Gastrocnemius medialis (tissue), 4 donors: ENCODE measurements at regions not wholly inside any gene's neighbourhood (a gene's known extent, or its start where the extent isn't known, plus 50 kb on each side); places are given as distances from the start of the nearest gene placed in this dataset.

Source experiments
- CTCF ChIP-seq, 5 experiments: fragments of 450-650 bp in 3 of 5; fragments of 200-600 bp in 2 of 5; sonication (generic) in 2 of 5; IDR thresholded peaks in 4 of 5; conservative IDR thresholded peaks in 1 of 5; 1 replicate in 4 of 5; 2 replicates in 1 of 5; pipeline ENCODE4 v1.5.1; 2016 to 2019; ENCODE audit warnings: antibody characterized with exemption in 5 of 5, mild to moderate bottlenecking in 3 of 5, moderate library complexity in 3 of 5
- POLR2A ChIP-seq, 2 donors: fragments of 450-650 bp; IDR thresholded peaks; one replicate each; pipeline ENCODE4 v1.6.1; 2017; ENCODE audit warnings: antibody characterized with exemption in 2 of 2, mild to moderate bottlenecking in 2 of 2, moderate library complexity in 2 of 2

DNA sequence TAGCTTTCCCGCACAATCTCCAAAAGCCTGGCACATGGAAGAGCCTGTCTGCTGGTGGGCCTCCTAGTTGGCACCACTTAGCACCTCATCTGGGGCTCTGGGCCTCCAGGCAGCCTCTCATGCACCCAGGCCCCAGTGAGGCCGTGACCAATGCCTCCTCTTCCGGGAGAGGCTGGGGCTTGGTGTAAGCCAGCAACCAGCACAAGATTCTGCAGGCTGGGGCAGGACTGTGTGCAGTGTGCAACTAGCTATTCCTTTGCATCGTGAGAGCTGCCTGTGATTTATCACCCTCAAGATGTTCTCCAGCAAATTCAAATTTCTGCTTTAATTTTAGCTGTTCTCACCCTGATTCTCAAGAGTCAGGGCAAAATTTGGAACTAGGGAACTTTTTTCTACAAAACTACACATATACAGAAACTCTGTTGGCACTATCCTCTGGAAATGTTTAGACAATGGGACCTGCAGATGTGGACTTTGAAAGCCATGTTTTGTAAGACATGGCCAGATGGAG lies 603.7 kb upstream of the MKI67 start:
- no peak for TF ChIP-seq CTCF (IDR thresholded peaks at IDR 0.05 in 4 of 5, conservative IDR thresholded peaks at IDR 0.05 in 1 of 5)
- no peak for TF ChIP-seq POLR2A (IDR thresholded peaks at IDR 0.05)
